GM23248 (cell line): ENCODE measurements at regions not wholly inside any gene's neighbourhood (a gene's known extent, or its start where the extent isn't known, plus 50 kb on each side); places are given as distances from the start of the nearest gene placed in this dataset.

Source experiments
- DNase-seq: peaks from one replicate; pipeline ENCODE4 v3.0.0-alpha.2; 2015
- H2AFZ ChIP-seq: fragments of 200-600 bp; sonication (generic); 2 replicates; pipeline ENCODE4 v1.6.1; 2016; ENCODE audit warnings: antibody characterized with exemption
- H3F3A ChIP-seq: fragments of 200-600 bp; sonication (generic); 2 replicates; pipeline ENCODE4 v1.6.1; 2016; ENCODE audit warnings: mild to moderate bottlenecking, antibody characterized with exemption, mixed run types; ENCODE audit not compliant: insufficient read depth
- H3K27ac ChIP-seq: fragments of 200-600 bp; sonication (generic); 2 replicates; pipeline ENCODE4 v1.5.1; 2016; ENCODE audit warnings: mild to moderate bottlenecking
- H3K27me3 ChIP-seq: fragments of 200-600 bp; sonication (generic); replicated peaks from 2 replicates; pipeline ENCODE4 v1.6.1; 2016; ENCODE audit warnings: mild to moderate bottlenecking; ENCODE audit not compliant: insufficient read depth
- H3K36me3 ChIP-seq: fragments of 200-600 bp; sonication (generic); 2 replicates; pipeline ENCODE4 v1.6.1; 2016; ENCODE audit warnings: low read depth, mild to moderate bottlenecking
- H3K4me1 ChIP-seq: fragments of 200-600 bp; sonication (generic); 2 replicates; pipeline ENCODE4 v1.6.1; 2016; ENCODE audit warnings: mild to moderate bottlenecking; ENCODE audit not compliant: insufficient read depth
- H3K4me2 ChIP-seq: fragments of 200-600 bp; sonication (generic); one replicate; pipeline ENCODE4 v1.6.1; 2016; ENCODE audit warnings: mild to moderate bottlenecking; ENCODE audit not compliant: unreplicated experiment
- H3K4me3 ChIP-seq: fragments of 200-600 bp; sonication (generic); 2 replicates; pipeline ENCODE4 v1.5.1; 2016; ENCODE audit warnings: mild to moderate bottlenecking
- H3K79me2 ChIP-seq: fragments of 200-600 bp; sonication (generic); 2 replicates; pipeline ENCODE4 v1.6.1; 2016; ENCODE audit warnings: mild to moderate bottlenecking; ENCODE audit not compliant: insufficient read depth
- H3K9ac ChIP-seq: fragments of 200-600 bp; sonication (generic); 2 replicates; pipeline ENCODE4 v1.6.1; 2016; ENCODE audit warnings: mild to moderate bottlenecking
- H3K9me2 ChIP-seq: fragments of 200-600 bp; sonication (generic); 2 replicates; pipeline ENCODE4 v1.6.1; 2016; ENCODE audit warnings: mixed run types, mild to moderate bottlenecking, moderate library complexity; ENCODE audit not compliant: insufficient read depth
- H3K9me3 ChIP-seq: fragments of 200-600 bp; sonication (generic); one replicate; pipeline ENCODE4 v1.6.1; 2017; ENCODE audit warnings: low read depth
- H4K20me1 ChIP-seq: fragments of 200-600 bp; sonication (generic); 2 replicates; pipeline ENCODE4 v1.6.0; 2016; ENCODE audit not compliant: insufficient read depth
- EZH2 ChIP-seq: fragments of 200-600 bp; sonication (generic); IDR thresholded peaks from 2 replicates; pipeline ENCODE4 v1.6.1; 2018; ENCODE audit warnings: antibody characterized with exemption, mild to moderate bottlenecking; ENCODE audit not compliant: insufficient read depth, poor library complexity, severe bottlenecking
- EZH2phosphoT487 ChIP-seq: fragments of 200-600 bp; sonication (generic); IDR thresholded peaks from 2 replicates; pipeline ENCODE4 v1.6.1; 2018; ENCODE audit warnings: antibody characterized with exemption, moderate library complexity, mild to moderate bottlenecking, low read depth; ENCODE audit not compliant: insufficient read depth
- WGBS, 2 experiments: methylation state at CpG; one replicate each; pipeline ENCODE4 v1.1.6; 2015 to 2017; ENCODE audit warnings: low lambda C conversion rate in 2 of 2, low coverage in 1 of 2; ENCODE audit errors: missing lambda C conversion rate in 2 of 2; 5-methylcytosine and 5-hydroxymethylcytosine counted together
- in situ Hi-C: fragments of 300-500 bp; cut with MboI; formaldehyde crosslinking; loops from 2 replicates; pipeline ENCODE4 v1.15.0; 2020

- H3K4me2 ChIP-seq = no peak overlapping the region
- in situ Hi-C loops = no loop called here
- H3K9me2 ChIP-seq = no peaks in the 10 kb centered on the region
- H3K36me3 ChIP-seq = no peaks in the 10 kb centered on the region
- H3K4me1 ChIP-seq = no peaks in the 10 kb centered on the region
- H3K9me3 ChIP-seq = no peaks in the 10 kb centered on the region
- DNase-seq = no peak
- 0 to 2% methylated on average over 2 of the region's 2 CpGs for WGBS, 2 experiments
- H3F3A ChIP-seq = no peaks in the 10 kb centered on the region
- H3K9ac ChIP-seq = no peak overlapping the region
- TF ChIP-seq EZH2 (no peak), EZH2phosphoT487 (no peak)
- no peaks in the 10 kb centered on the region for H3K79me2 ChIP-seq
- no peaks in the 10 kb centered on the region for H3K27me3 ChIP-seq
- no peak overlapping the region for H3K4me3 ChIP-seq
- no peak overlapping the region for H3K27ac ChIP-seq
- no peaks in the 10 kb centered on the region for H4K20me1 ChIP-seq
- no peak overlapping the region for H2AFZ ChIP-seq
These were observed 177.2 kb upstream of the SCN7A start for GRCh38 chr2:166671235-166671634.

GRCh38 chr2:166665991-166666940, 172.2 kb upstream of the SCN7A start:
- no peaks in the 10 kb centered on the region for H3K27me3 ChIP-seq
- 55 to 78% methylated on average over 2 of the region's 2 CpGs for WGBS, 2 experiments
- no peak overlapping the region for H3K9ac ChIP-seq
- H3K4me1 ChIP-seq = no peaks in the 10 kb centered on the region
- peak; percentile 15 for DNase-seq
- H3K36me3 ChIP-seq = no peaks in the 10 kb centered on the region
- H4K20me1 ChIP-seq = no peaks in the 10 kb centered on the region
- no peak overlapping the region for H3K27ac ChIP-seq
- no peak for TF ChIP-seq EZH2phosphoT487
- no peak for TF ChIP-seq EZH2
- H2AFZ ChIP-seq = no peak overlapping the region
- H3K79me2 ChIP-seq = no peaks in the 10 kb centered on the region
- no peaks in the 10 kb centered on the region for H3K9me2 ChIP-seq
- no peak overlapping the region for H3K4me3 ChIP-seq
- in situ Hi-C loops = no loop called here
- H3K4me2 ChIP-seq = no peak overlapping the region
- no peaks in the 10 kb centered on the region for H3F3A ChIP-seq
- no peaks in the 10 kb centered on the region for H3K9me3 ChIP-seq

- H3K4me2 ChIP-seq = no peak overlapping the region
- no peaks in the 10 kb centered on the region for H3K79me2 ChIP-seq
- WGBS, 2 experiments = 17 to 18% methylated on average over 3 of the region's 3 CpGs
- H4K20me1 ChIP-seq = no peaks in the 10 kb centered on the region
- H3K36me3 ChIP-seq = no peaks in the 10 kb centered on the region
- H3K9me2 ChIP-seq = no peaks in the 10 kb centered on the region
- H3K9ac ChIP-seq = no peak overlapping the region
- TF ChIP-seq EZH2 (no peak), EZH2phosphoT487 (no peak)
- no peaks in the 10 kb centered on the region for H3F3A ChIP-seq
- H3K9me3 ChIP-seq = no peaks in the 10 kb centered on the region
- no peaks in the 10 kb centered on the region for H3K27me3 ChIP-seq
- H3K27ac ChIP-seq = no peak overlapping the region
- in situ Hi-C loops = no loop called here
- no peak for DNase-seq
- no peak overlapping the region for H2AFZ ChIP-seq
- no peak overlapping the region for H3K4me3 ChIP-seq
- H3K4me1 ChIP-seq = no peaks in the 10 kb centered on the region
These were observed 167.8 kb upstream of the SCN7A start for GRCh38 chr2:166661824-166662223.

- H3K4me1 ChIP-seq = no peaks in the 10 kb centered on the region
- in situ Hi-C loops = no loop called here
- no peak overlapping the region for H3K27ac ChIP-seq
- no peaks in the 10 kb centered on the region for H3K9me2 ChIP-seq
- H4K20me1 ChIP-seq = no peaks in the 10 kb centered on the region
- TF ChIP-seq EZH2phosphoT487 = no peak
- no peak for TF ChIP-seq EZH2
- H3F3A ChIP-seq = no peaks in the 10 kb centered on the region
- H3K79me2 ChIP-seq = no peaks in the 10 kb centered on the region
- 59 to 64% methylated on average over 2 of the region's 2 CpGs for WGBS, 2 experiments
- no peak overlapping the region for H3K4me3 ChIP-seq
- H3K9me3 ChIP-seq = no peaks in the 10 kb centered on the region
- H3K36me3 ChIP-seq = no peaks in the 10 kb centered on the region
- no peak overlapping the region for H3K9ac ChIP-seq
- H3K27me3 ChIP-seq = no peaks in the 10 kb centered on the region
- DNase-seq = no peak
- H2AFZ ChIP-seq = no peak overlapping the region
- no peak overlapping the region for H3K4me2 ChIP-seq
These were observed 167.3 kb upstream of the SCN7A start for GRCh38 chr2:166661391-166661790.
